B cell (primary cell): ENCODE measurements at regions not wholly inside any gene's neighbourhood (a gene's known extent, or its start where the extent isn't known, plus 50 kb on each side); places are given as distances from the start of the nearest gene placed in this dataset.
"Not testable (repeated sequence)": the region's sequence is repeated elsewhere in the genome, so short reads cannot be mapped to it uniquely, and the experiment has no call there.

Experiments used
- ATAC-seq: fragments of 200-7000 bp; cut with Tn5 transposase; one replicate; pipeline ENCODE4 v1.10.0; 2021; ENCODE audit warnings: low read depth, mild to moderate bottlenecking, moderate number of reproducible peaks, moderate library complexity
- CTCF ChIA-PET: fragments of 350-600 bp; sonication (Branson Sonifier 250); formaldehyde crosslinking; loops from one replicate; lab custom pipeline; 2021; ENCODE audit warnings: antibody characterized with exemption, inconsistent platforms; lab: Charles Lee
- POLR2A ChIA-PET: fragments of 350-600 bp; sonication (Branson Sonifier 250); formaldehyde crosslinking; loops from one replicate; lab custom pipeline; 2021; ENCODE audit warnings: antibody characterized with exemption; lab: Charles Lee
- DNase-seq: peaks from one replicate; pipeline ENCODE4 v3.0.0; 2013
- H2AFZ ChIP-seq: 2 replicates; pipeline ENCODE4 v1.6.1; 2012; ENCODE audit warnings: mild to moderate bottlenecking, low read depth, low read length; ENCODE audit not compliant: insufficient read depth, poor library complexity, severe bottlenecking
- H3K27ac ChIP-seq, 2 donors: 1 replicate in 1 of 2; 2 replicates in 1 of 2; pipeline ENCODE4 v1.5.1; 2012 to 2013; ENCODE audit warnings: low read length in 2 of 2, mild to moderate bottlenecking in 2 of 2, moderate library complexity in 1 of 2
- H3K27me3 ChIP-seq, 4 experiments: fragments of 200-600 bp in 1 of 4; sonication (generic) in 1 of 4; replicated peaks in 1 of 4; 1 replicate in 2 of 4; 2 replicates in 2 of 4; pipeline versions ENCODE4 v1.6.1 to v1.7.0; 2013 to 2016; ENCODE audit warnings: low read length in 3 of 4, mild to moderate bottlenecking in 2 of 4, mixed read lengths in 1 of 4, moderate library complexity in 1 of 4; ENCODE audit not compliant: insufficient read depth in 4 of 4, control insufficient read depth in 3 of 4; ENCODE audit errors: control extremely low read depth in 1 of 4
- H3K36me3 ChIP-seq, 2 experiments: replicated peaks in 1 of 2; 1 replicate in 1 of 2; 2 replicates in 1 of 2; pipeline versions ENCODE4 v1.6.1 to v1.7.1; 2013; ENCODE audit warnings: low read length in 1 of 2; ENCODE audit not compliant: insufficient read depth in 2 of 2, control insufficient read depth in 1 of 2; ENCODE audit errors: control extremely low read depth in 1 of 2, extremely low read depth in 1 of 2
- H3K4me1 ChIP-seq, 2 donors: fragments of 200-600 bp in 1 of 2; sonication (generic) in 1 of 2; 1 replicate in 1 of 2; 2 replicates in 1 of 2; pipeline versions ENCODE4 v1.5.1 to v1.6.1; 2013 to 2017; ENCODE audit warnings: low read length in 2 of 2; ENCODE audit not compliant: control insufficient read depth in 2 of 2, insufficient read depth in 2 of 2
- H3K4me2 ChIP-seq: replicated peaks from 2 replicates; pipeline ENCODE3; 2012; ENCODE audit warnings: mild to moderate bottlenecking, low read depth, low read length; ENCODE audit not compliant: poor library complexity, severe bottlenecking
- H3K4me3 ChIP-seq, 5 experiments: fragments of 200-600 bp in 1 of 5; sonication (generic) in 1 of 5; 1 replicate in 3 of 5; 2 replicates in 2 of 5; pipeline versions ENCODE4 v1.5.1 to v1.7.0; 2011 to 2016; ENCODE audit warnings: low read length in 4 of 5, mild to moderate bottlenecking in 4 of 5, low read depth in 2 of 5, control low read depth in 1 of 5, moderate library complexity in 1 of 5; ENCODE audit not compliant: insufficient read depth in 1 of 5; ENCODE audit errors: control extremely low read depth in 1 of 5, extremely low read depth in 1 of 5
- H3K79me2 ChIP-seq: fragments of 200-600 bp; sonication (generic); one replicate; pipeline ENCODE4 v1.6.0; 2016; ENCODE audit warnings: low read length; ENCODE audit not compliant: control insufficient read depth, insufficient read depth
- H3K9ac ChIP-seq: fragments of 200-600 bp; sonication (generic); 2 replicates; pipeline ENCODE4 v1.6.1; 2017; ENCODE audit warnings: mild to moderate bottlenecking, low read length, moderate library complexity
- H3K9me3 ChIP-seq, 3 donors: one replicate each; pipeline versions ENCODE4 v1.6.1 to v1.7.1; 2013; ENCODE audit warnings: low read length in 2 of 3; ENCODE audit not compliant: control insufficient read depth in 2 of 3, insufficient read depth in 1 of 3; ENCODE audit errors: control extremely low read depth in 1 of 3
- H4K20me1 ChIP-seq: 2 replicates; pipeline ENCODE4 v1.6.0; 2012; ENCODE audit warnings: mild to moderate bottlenecking, low read length; ENCODE audit not compliant: insufficient read depth, control insufficient read depth, poor library complexity, severe bottlenecking
- H3K27ac Mint-ChIP-seq: one replicate; pipeline ENCODE4 v1.8.0; 2021; ENCODE audit warnings: mixed read lengths
- H3K27me3 Mint-ChIP-seq: one replicate; pipeline ENCODE4 v1.8.0; 2021; ENCODE audit warnings: mixed read lengths
- H3K4me1 Mint-ChIP-seq: one replicate; pipeline ENCODE4 v1.8.0; 2021; ENCODE audit warnings: mixed read lengths
- H3K4me3 Mint-ChIP-seq: one replicate; pipeline ENCODE4 v1.8.0; 2021; ENCODE audit warnings: mixed read lengths
- H3K9me3 Mint-ChIP-seq: one replicate; pipeline ENCODE4 v1.8.0; 2022; ENCODE audit warnings: mixed read lengths; ENCODE audit not compliant: insufficient read depth
- CTCF ChIP-seq: fragments of 200-600 bp; IDR thresholded peaks from one replicate; pipeline ENCODE4 v1.8.0; 2022; ENCODE audit warnings: antibody characterized with exemption, mild to moderate bottlenecking
- EZH2 ChIP-seq: IDR thresholded peaks from 2 replicates; pipeline ENCODE4 v1.6.1; 2012; ENCODE audit warnings: borderline replicate concordance, low read depth, mild to moderate bottlenecking, moderate library complexity, low read length; ENCODE audit not compliant: insufficient read depth, poor library complexity, severe bottlenecking
- WGBS: methylation state at CpG from one replicate; pipeline ENCODE4 v1.1.5; 2013; ENCODE audit warnings: missing lambda C conversion rate; ENCODE audit not compliant: insufficient coverage; 5-methylcytosine and 5-hydroxymethylcytosine counted together
- intact Hi-C: fragments of 100-400 bp; cut with micrococcal nuclease; formaldehyde crosslinking; loops from one replicate; pipeline ENCODE4 v1.10.0; 2022

GRCh38 chr17:47060005-47060404, 81.0 kb upstream of the RPRML start:
- H3K27me3 Mint-ChIP-seq, DNase-seq, H3K9me3 ChIP-seq, H3K79me2 ChIP-seq, H3K9me3 Mint-ChIP-seq, ATAC-seq, H3K4me3 Mint-ChIP-seq, POLR2A ChIA-PET, H3K36me3 ChIP-seq, H3K4me2 ChIP-seq, H3K27ac ChIP-seq, H3K4me3 ChIP-seq, H3K27me3 ChIP-seq, H3K27ac Mint-ChIP-seq, H2AFZ ChIP-seq, H3K4me1 ChIP-seq, H4K20me1 ChIP-seq, CTCF ChIA-PET, H3K4me1 Mint-ChIP-seq, H3K9ac ChIP-seq: not testable (repeated sequence)
- WGBS = 94% methylated on average over 8 of the region's 10 CpGs
- intact Hi-C loops = loop anchor here (10.0 kb wide), 2 partner anchors 125 to 865 kb away; partner anchors contain the start of genes CDC27 and KANSL1

- no peaks in the 10 kb centered on the region for H3K9me3 ChIP-seq
- no peaks in the 10 kb centered on the region for H3K27me3 Mint-ChIP-seq
- no peak overlapping the region for H2AFZ ChIP-seq
- H3K4me3 Mint-ChIP-seq = no peak overlapping the region
- no peaks in the 10 kb centered on the region for H3K4me1 Mint-ChIP-seq
- no peaks in the 10 kb centered on the region for H3K27me3 ChIP-seq
- peaks cover 0 to 31% of the 10 kb centered on the region in 2 experiments for H3K36me3 ChIP-seq
- ATAC-seq (no peak), DNase-seq (no peak)
- H3K4me3 ChIP-seq = no peak overlapping the region
- ChIA-PET POLR2A (no interaction called here), CTCF (no interaction called here)
- no peak overlapping the region for H3K27ac ChIP-seq
- H3K27ac Mint-ChIP-seq = no peak overlapping the region
- H3K9ac ChIP-seq = no peak overlapping the region
- H4K20me1 ChIP-seq = no peaks in the 10 kb centered on the region
- whole genome bisulfite sequencing = 96% methylated on average over 5 of the region's 5 CpGs
- intact Hi-C loops = no loop called here
- no peak overlapping the region for H3K4me2 ChIP-seq
- peaks cover 5% of the 10 kb centered on the region for H3K79me2 ChIP-seq
- no peak for TF ChIP-seq CTCF
- no peak for TF ChIP-seq EZH2
- no peaks in the 10 kb centered on the region for H3K9me3 Mint-ChIP-seq
- H3K4me1 ChIP-seq = no peaks in the 10 kb centered on the region
Observed at GRCh38 chr17:47057830-47058229, 78.8 kb upstream of the RPRML start.

GRCh38 chr17:47057279-47057678, 78.2 kb upstream of the RPRML start:
- intact Hi-C loops, H3K27ac ChIP-seq, H3K4me1 ChIP-seq, H3K79me2 ChIP-seq, H3K27me3 Mint-ChIP-seq, H2AFZ ChIP-seq, H4K20me1 ChIP-seq, ATAC-seq, H3K27me3 ChIP-seq, H3K4me3 ChIP-seq, H3K4me2 ChIP-seq, H3K9me3 ChIP-seq, H3K9me3 Mint-ChIP-seq, POLR2A ChIA-PET, H3K9ac ChIP-seq, CTCF ChIA-PET, H3K27ac Mint-ChIP-seq, H3K4me1 Mint-ChIP-seq, DNase-seq, H3K4me3 Mint-ChIP-seq: not testable (repeated sequence)
- 98% methylated on average over 24 of the region's 31 CpGs for WGBS
- peaks cover 0 to 33% of the 10 kb centered on the region in 2 experiments for H3K36me3 ChIP-seq
